ENCODE measurements at regions not wholly inside any gene's neighbourhood (a gene's known extent, or its start where the extent isn't known, plus 50 kb on each side); places are given as distances from the start of the nearest gene placed in this dataset.

DNA sequence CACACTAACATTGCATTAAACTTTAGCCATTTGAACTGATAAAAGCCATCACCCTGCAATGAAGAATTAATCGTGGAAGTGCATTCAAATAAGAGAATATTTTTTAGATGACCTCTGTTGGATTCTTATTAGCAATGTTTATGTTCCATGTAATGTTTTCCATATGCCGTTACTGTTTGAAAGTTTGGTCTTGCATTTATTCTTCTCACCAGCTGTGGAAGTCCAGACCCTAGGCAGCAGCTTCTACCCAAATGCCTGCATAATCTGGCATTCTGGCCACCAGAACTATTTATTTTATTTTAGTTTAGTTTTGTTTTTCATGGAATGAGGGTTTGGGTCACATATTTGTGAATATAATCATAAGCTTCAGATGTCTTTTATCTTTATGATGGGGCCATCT, 140.4 kb downstream of the SAMD5 start:
- Histone ChIP-seq H3K27ac (ENCODE audit: low read depth, low read length) (no peak overlapping the region), H3K36me3 (ENCODE audit: control insufficient read depth, insufficient read depth, low read length) (no peaks in the 10 kb centered on the region), H3K4me1 (ENCODE audit: control insufficient read depth, insufficient read depth, low read length) (no peaks in the 10 kb centered on the region), H3K27me3 (ENCODE audit: control insufficient read depth, insufficient read depth, low read length, poor library complexity, severe bottlenecking) (no peaks in the 10 kb centered on the region), H3K4me3 (ENCODE audit: low read length) (no peak overlapping the region), H3K9ac (ENCODE audit: extremely low read depth, low read length, poor library complexity, severe bottlenecking) (no peak overlapping the region), H3K9me3 (ENCODE audit: control insufficient read depth, low read length) (no peaks in the 10 kb centered on the region)
- no peaks in the 10 kb centered on the region for H3K9me3 Mint-ChIP-seq
- H3K27me3 Mint-ChIP-seq (ENCODE audit: insufficient read depth) = no peaks in the 10 kb centered on the region
- WGBS, 2 experiments (ENCODE audit: insufficient coverage in 1 of 2, insufficient read length in 1 of 2) = 80 to 86% methylated on average over 1 to 2 of the region's 2 CpGs
- TF ChIP-seq, protein P1, sequence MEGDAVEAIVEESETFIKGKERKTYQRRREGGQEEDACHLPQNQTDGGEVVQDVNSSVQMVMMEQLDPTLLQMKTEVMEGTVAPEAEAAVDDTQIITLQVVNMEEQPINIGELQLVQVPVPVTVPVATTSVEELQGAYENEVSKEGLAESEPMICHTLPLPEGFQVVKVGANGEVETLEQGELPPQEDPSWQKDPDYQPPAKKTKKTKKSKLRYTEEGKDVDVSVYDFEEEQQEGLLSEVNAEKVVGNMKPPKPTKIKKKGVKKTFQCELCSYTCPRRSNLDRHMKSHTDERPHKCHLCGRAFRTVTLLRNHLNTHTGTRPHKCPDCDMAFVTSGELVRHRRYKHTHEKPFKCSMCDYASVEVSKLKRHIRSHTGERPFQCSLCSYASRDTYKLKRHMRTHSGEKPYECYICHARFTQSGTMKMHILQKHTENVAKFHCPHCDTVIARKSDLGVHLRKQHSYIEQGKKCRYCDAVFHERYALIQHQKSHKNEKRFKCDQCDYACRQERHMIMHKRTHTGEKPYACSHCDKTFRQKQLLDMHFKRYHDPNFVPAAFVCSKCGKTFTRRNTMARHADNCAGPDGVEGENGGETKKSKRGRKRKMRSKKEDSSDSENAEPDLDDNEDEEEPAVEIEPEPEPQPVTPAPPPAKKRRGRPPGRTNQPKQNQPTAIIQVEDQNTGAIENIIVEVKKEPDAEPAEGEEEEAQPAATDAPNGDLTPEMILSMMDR (conservative IDR thresholded peaks at IDR 0.05) = no peak
- no peak overlapping the region for H3K4me3 Mint-ChIP-seq
- H3K36me3 Mint-ChIP-seq (ENCODE audit: low read depth) = no peaks in the 10 kb centered on the region
- peaks cover 7% of the 10 kb centered on the region for H3K4me1 Mint-ChIP-seq
- H3K27ac Mint-ChIP-seq = no peak overlapping the region
- DNase-seq = no peak

DNA sequence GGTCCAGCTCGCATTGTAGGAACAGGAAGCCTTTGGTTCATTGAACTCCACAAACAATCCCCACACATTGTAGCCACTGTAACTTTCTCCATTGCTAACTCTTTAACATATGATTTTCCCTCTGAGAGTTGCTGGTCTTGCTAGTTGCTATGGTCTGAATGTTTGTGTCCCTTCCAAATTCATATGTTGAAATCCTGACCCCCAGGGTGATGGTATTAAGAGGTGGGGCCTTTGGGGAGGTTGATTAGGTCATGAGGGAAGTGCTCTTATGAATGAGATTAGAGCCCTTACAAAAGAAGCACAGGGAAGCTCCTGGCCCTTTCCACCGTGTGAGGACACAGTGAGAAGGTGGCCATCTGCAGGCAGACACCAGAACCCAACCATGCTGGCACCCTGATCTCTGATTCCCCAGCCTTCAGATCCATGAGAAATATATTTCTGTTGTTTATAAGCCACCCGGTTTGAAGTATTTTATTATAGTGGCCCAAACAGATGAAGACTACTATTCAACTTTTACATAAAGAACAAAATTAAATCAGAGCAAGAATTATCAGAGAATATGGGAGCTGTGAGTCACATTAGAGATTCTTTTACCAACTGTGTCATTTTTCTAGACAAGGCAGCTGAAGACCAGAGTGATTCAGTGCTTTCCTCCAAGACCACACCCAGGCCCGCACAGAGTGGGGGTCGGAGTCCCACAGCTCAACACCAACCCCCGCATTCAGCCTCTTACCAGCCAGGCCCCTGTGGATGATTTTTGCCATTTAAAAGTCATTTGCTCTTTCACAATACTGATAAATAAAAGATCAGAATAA, 143.0 kb downstream of the SAMD5 start:
- Histone ChIP-seq H3K9ac (ENCODE audit: extremely low read depth, low read length, poor library complexity, severe bottlenecking) (no peak overlapping the region), H3K4me1 (ENCODE audit: control insufficient read depth, insufficient read depth, low read length) (no peaks in the 10 kb centered on the region), H3K27ac (ENCODE audit: low read depth, low read length) (no peak overlapping the region), H3K27me3 (ENCODE audit: control insufficient read depth, insufficient read depth, low read length, poor library complexity, severe bottlenecking) (no peaks in the 10 kb centered on the region), H3K36me3 (ENCODE audit: control insufficient read depth, insufficient read depth, low read length) (no peaks in the 10 kb centered on the region), H3K9me3 (ENCODE audit: control insufficient read depth, low read length) (no peaks in the 10 kb centered on the region), H3K4me3 (ENCODE audit: low read length) (no peak overlapping the region)
- no peaks in the 10 kb centered on the region for H3K36me3 Mint-ChIP-seq (ENCODE audit: low read depth)
- H3K4me1 Mint-ChIP-seq = peaks cover 7% of the 10 kb centered on the region
- no peak overlapping the region for H3K4me3 Mint-ChIP-seq
- no peaks in the 10 kb centered on the region for H3K27me3 Mint-ChIP-seq (ENCODE audit: insufficient read depth)
- TF ChIP-seq, protein P1 (conservative IDR thresholded peaks at IDR 0.05) = peak; percentile 66
- DNase-seq = peak; percentile 73
- H3K9me3 Mint-ChIP-seq = no peaks in the 10 kb centered on the region
- 14 to 80% methylated on average over 1 to 6 of the region's 6 CpGs for whole genome bisulfite sequencing, 2 experiments (ENCODE audit: insufficient coverage in 1 of 2, insufficient read length in 1 of 2)
- H3K27ac Mint-ChIP-seq = no peak overlapping the region

DNA sequence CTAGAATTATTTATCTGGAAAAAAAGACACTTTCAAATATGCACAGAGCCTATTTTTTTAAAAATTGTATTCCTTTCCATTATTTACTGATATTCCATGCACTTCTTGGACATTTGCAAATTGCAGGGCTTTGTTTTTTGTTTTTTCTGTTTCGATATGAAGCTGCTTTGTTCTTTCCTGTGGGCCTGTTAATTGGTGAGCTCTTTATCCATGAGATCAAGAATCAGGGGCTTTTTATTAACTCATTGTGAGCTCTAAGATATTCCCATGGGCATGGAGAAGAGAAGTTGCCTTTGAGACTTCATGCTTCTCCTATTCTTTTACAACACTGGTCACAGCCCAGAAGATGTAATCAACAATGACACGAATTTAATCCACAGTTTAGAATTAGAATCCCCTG, 145.1 kb downstream of the SAMD5 start:
- Mint-ChIP-seq H3K27ac (no peak overlapping the region), H3K36me3 (ENCODE audit: low read depth) (no peaks in the 10 kb centered on the region), H3K9me3 (no peaks in the 10 kb centered on the region), H3K4me1 (peaks cover 4% of the 10 kb centered on the region), H3K4me3 (no peak overlapping the region), H3K27me3 (ENCODE audit: insufficient read depth) (no peaks in the 10 kb centered on the region)
- Histone ChIP-seq H3K27me3 (ENCODE audit: control insufficient read depth, insufficient read depth, low read length, poor library complexity, severe bottlenecking) (no peaks in the 10 kb centered on the region), H3K4me3 (ENCODE audit: low read length) (no peak overlapping the region), H3K4me1 (ENCODE audit: control insufficient read depth, insufficient read depth, low read length) (no peaks in the 10 kb centered on the region), H3K36me3 (ENCODE audit: control insufficient read depth, insufficient read depth, low read length) (no peaks in the 10 kb centered on the region), H3K9ac (ENCODE audit: extremely low read depth, low read length, poor library complexity, severe bottlenecking) (no peak overlapping the region), H3K27ac (ENCODE audit: low read depth, low read length) (no peak overlapping the region), H3K9me3 (ENCODE audit: control insufficient read depth, low read length) (no peaks in the 10 kb centered on the region)
- TF ChIP-seq, protein P1 (conservative IDR thresholded peaks at IDR 0.05) = no peak
- DNase-seq = no peak
- WGBS, 2 experiments (ENCODE audit: insufficient coverage in 1 of 2, insufficient read length in 1 of 2) = 85 to 100% methylated on average over 1 to 2 of the region's 2 CpGs

Data from endodermal cell (in vitro differentiated cells).